GM12891 (cell line): ENCODE measurements at regions not wholly inside any gene's neighbourhood (a gene's known extent, or its start where the extent isn't known, plus 50 kb on each side); places are given as distances from the start of the nearest gene placed in this dataset.

ENCODE experiments used
- DNase-seq: peaks from one replicate; pipeline ENCODE4 v3.0.0; 2011; ENCODE audit warnings: low spot score; ENCODE audit not compliant: insufficient read length
- FAIRE-seq: peaks from 2 replicates; lab custom pipeline; 2011; peaks lifted over from hg19 to GRCh38; lab: Jason Lieb, UNC
- PAX5 ChIP-seq: IDR thresholded peaks from 2 replicates; pipeline ENCODE4 v1.6.1; 2011; ENCODE audit warnings: low read length, moderate library complexity, mild to moderate bottlenecking; ENCODE audit not compliant: insufficient read depth, severe bottlenecking
- POLR2A ChIP-seq: IDR thresholded peaks from 2 replicates; pipeline ENCODE4 v1.6.1; 2011; ENCODE audit warnings: low read depth, low read length, control low read depth
- POLR2AphosphoS5 ChIP-seq: IDR thresholded peaks from 2 replicates; pipeline ENCODE4 v1.6.1; 2011; ENCODE audit warnings: low read depth, low read length, control low read depth
- POU2F2 ChIP-seq: IDR thresholded peaks from 2 replicates; pipeline ENCODE4 v1.6.1; 2011; ENCODE audit warnings: low read depth, mild to moderate bottlenecking, control low read depth, low read length, moderate library complexity
- SPI1 ChIP-seq: IDR thresholded peaks from 2 replicates; pipeline ENCODE4 v1.6.1; 2011; ENCODE audit warnings: low read depth, low read length, control low read depth
- TAF1 ChIP-seq: IDR thresholded peaks from 2 replicates; pipeline ENCODE4 v1.6.1; 2011; ENCODE audit warnings: low read depth, low read length, control low read depth

- TF ChIP-seq PAX5, result no peak
- TF ChIP-seq POU2F2, result no peak
- TF ChIP-seq TAF1, result no peak
- no peak for TF ChIP-seq POLR2A
- TF ChIP-seq SPI1, result no peak
- no peak for TF ChIP-seq POLR2AphosphoS5
- DNase-seq, result no peak
- FAIRE-seq, result no peak
These were observed 83.7 kb upstream of the BTG1 start for GRCh38 chr12:92229381-92229780.

GRCh38 chr12:92226961-92227360 is 81.3 kb upstream of the BTG1 start:
- DNase-seq, result no peak
- no peak for TF ChIP-seq TAF1
- no peak for TF ChIP-seq POU2F2
- no peak for TF ChIP-seq POLR2AphosphoS5
- TF ChIP-seq PAX5, result no peak
- no peak for TF ChIP-seq SPI1
- no peak for TF ChIP-seq POLR2A
- no peak for FAIRE-seq

GRCh38 chr12:92226071-92226661 is 80.5 kb upstream of the BTG1 start:
- TF ChIP-seq SPI1, result no peak
- no peak for TF ChIP-seq TAF1
- TF ChIP-seq POLR2A, result no peak
- no peak for TF ChIP-seq POLR2AphosphoS5
- TF ChIP-seq PAX5, result no peak
- TF ChIP-seq POU2F2, result no peak
- FAIRE-seq, result no peak
- DNase-seq, result no peak

GRCh38 chr12:92224685-92225331 is 79.2 kb upstream of the BTG1 start:
- FAIRE-seq, result no peak
- TF ChIP-seq POU2F2 (no peak), TAF1 (no peak), POLR2AphosphoS5 (no peak), POLR2A (no peak), SPI1 (no peak), PAX5 (no peak)
- no peak for DNase-seq

- TF ChIP-seq TAF1 (no peak), POLR2AphosphoS5 (no peak), POU2F2 (no peak), SPI1 (no peak), PAX5 (no peak), POLR2A (no peak)
- no peak for FAIRE-seq
- DNase-seq, result no peak
These were observed 77.8 kb upstream of the BTG1 start for GRCh38 chr12:92223481-92223880.

- TF ChIP-seq POU2F2 (no peak), TAF1 (no peak), SPI1 (no peak), PAX5 (no peak), POLR2AphosphoS5 (no peak), POLR2A (no peak)
- no peak for DNase-seq
- FAIRE-seq, result no peak
These were observed 76.1 kb upstream of the BTG1 start for GRCh38 chr12:92221656-92222315.

- TF ChIP-seq POU2F2, result no peak
- no peak for FAIRE-seq
- DNase-seq, result no peak
These were observed 72.9 kb upstream of the BTG1 start for GRCh38 chr12:92218394-92219077.

- TF ChIP-seq TAF1, result no peak
- no peak for TF ChIP-seq SPI1
- TF ChIP-seq PAX5, result no peak
- no peak for TF ChIP-seq POU2F2
- TF ChIP-seq POLR2AphosphoS5, result no peak
- no peak for TF ChIP-seq POLR2A
- DNase-seq, result no peak
- no peak for FAIRE-seq
These were observed 70.4 kb upstream of the BTG1 start for GRCh38 chr12:92216092-92216491.

GRCh38 chr12:92215358-92215757 is 69.7 kb upstream of the BTG1 start:
- TF ChIP-seq SPI1 (no peak), PAX5 (no peak), POLR2AphosphoS5 (no peak), POU2F2 (no peak), POLR2A (no peak), TAF1 (no peak)
- no peak for FAIRE-seq
- no peak for DNase-seq
